ENCODE measurements at regions not wholly inside any gene's neighbourhood (a gene's known extent, or its start where the extent isn't known, plus 50 kb on each side); places are given as distances from the start of the nearest gene placed in this dataset.

- Histone ChIP-seq H3K4me2 (replicated peaks; ENCODE audit: low read depth, low read length, poor library complexity, severe bottlenecking) (no peak overlapping the region), H3K36me3 (replicated peaks in 1 of 2; ENCODE audit: control extremely low read depth in 1 of 2, control insufficient read depth in 1 of 2, extremely low read depth in 1 of 2, insufficient read depth in 2 of 2, low read length in 1 of 2) (no peaks in the 10 kb centered on the region), H4K20me1 (ENCODE audit: control insufficient read depth, insufficient read depth, low read length, poor library complexity, severe bottlenecking) (no peaks in the 10 kb centered on the region), H2AFZ (ENCODE audit: insufficient read depth, low read depth, low read length, poor library complexity, severe bottlenecking) (no peak overlapping the region), H3K79me2 (ENCODE audit: control insufficient read depth, insufficient read depth, low read length) (no peaks in the 10 kb centered on the region), H3K27ac (ENCODE audit: low read length in 2 of 2) (no peak overlapping the region), H3K9ac (ENCODE audit: low read length) (no peak overlapping the region), H3K4me1 (ENCODE audit: control insufficient read depth in 2 of 2, insufficient read depth in 2 of 2, low read length in 2 of 2) (no peaks in the 10 kb centered on the region), H3K9me3 (ENCODE audit: control extremely low read depth in 1 of 3, control insufficient read depth in 2 of 3, insufficient read depth in 1 of 3, low read length in 2 of 3) (peaks cover 0 to 4% (median 2%) of the 10 kb centered on the region in 3 donors), H3K4me3 (ENCODE audit: control extremely low read depth in 1 of 5, extremely low read depth in 1 of 5, insufficient read depth in 1 of 5, low read depth in 2 of 5, low read length in 4 of 5) (no peak overlapping the region), H3K27me3 (replicated peaks in 1 of 4; ENCODE audit: control extremely low read depth in 1 of 4, control insufficient read depth in 3 of 4, insufficient read depth in 4 of 4, low read length in 3 of 4) (no peaks in the 10 kb centered on the region)
- Mint-ChIP-seq H3K27me3 (no peaks in the 10 kb centered on the region), H3K27ac (no peak overlapping the region), H3K4me1 (no peaks in the 10 kb centered on the region), H3K9me3 (ENCODE audit: insufficient read depth) (peaks cover 4% of the 10 kb centered on the region), H3K4me3 (no peak overlapping the region)
- intact Hi-C loops (cut with micrococcal nuclease) = no loop called here
- no CpG with 5 or more reads among the region's 3 CpGs for WGBS (ENCODE audit: insufficient coverage)
- TF ChIP-seq EZH2 (IDR thresholded peaks at IDR 0.05; ENCODE audit: borderline replicate concordance, insufficient read depth, low read depth, low read length, poor library complexity, severe bottlenecking) = no peak
- ChIA-PET CTCF (no interaction called here), POLR2A (no interaction called here)
- no peak for DNase-seq
- no peak for ATAC-seq (ENCODE audit: low read depth)
These were observed 598.1 kb downstream of the SH2D4B start for GRCh38 chr10:81135851-81136250.

GRCh38 chr10:81136261-81136660 lies 598.6 kb downstream of the SH2D4B start:
- 80% methylated on average over 1 of the region's 2 CpGs for WGBS (ENCODE audit: insufficient coverage)
- no peak for DNase-seq

More at GRCh38 chr10:81136261-81136660, 598.6 kb downstream of the SH2D4B start:
- Mint-ChIP-seq H3K9me3 (ENCODE audit: insufficient read depth) (peaks cover 4% of the 10 kb centered on the region), H3K27ac (no peak overlapping the region), H3K4me1 (no peaks in the 10 kb centered on the region), H3K27me3 (no peaks in the 10 kb centered on the region), H3K4me3 (no peak overlapping the region)
- H3K79me2 ChIP-seq (ENCODE audit: control insufficient read depth, insufficient read depth, low read length) = no peaks in the 10 kb centered on the region
- H3K36me3 ChIP-seq (replicated peaks in 1 of 2; ENCODE audit: control extremely low read depth in 1 of 2, control insufficient read depth in 1 of 2, extremely low read depth in 1 of 2, insufficient read depth in 2 of 2, low read length in 1 of 2) = no peaks in the 10 kb centered on the region
- H2AFZ ChIP-seq (ENCODE audit: insufficient read depth, low read depth, low read length, poor library complexity, severe bottlenecking) = no peak overlapping the region
- H3K27me3 ChIP-seq (replicated peaks in 1 of 4; ENCODE audit: control extremely low read depth in 1 of 4, control insufficient read depth in 3 of 4, insufficient read depth in 4 of 4, low read length in 3 of 4) = no peaks in the 10 kb centered on the region
- H3K27ac ChIP-seq (ENCODE audit: low read length in 2 of 2) = no peak overlapping the region
- no peaks in the 10 kb centered on the region for H3K4me1 ChIP-seq (ENCODE audit: control insufficient read depth in 2 of 2, insufficient read depth in 2 of 2, low read length in 2 of 2)
- H3K9me3 ChIP-seq (ENCODE audit: control extremely low read depth in 1 of 3, control insufficient read depth in 2 of 3, insufficient read depth in 1 of 3, low read length in 2 of 3) = peaks cover 0 to 4% (median 2%) of the 10 kb centered on the region in 3 donors
- no peaks in the 10 kb centered on the region for H4K20me1 ChIP-seq (ENCODE audit: control insufficient read depth, insufficient read depth, low read length, poor library complexity, severe bottlenecking)
- H3K4me3 ChIP-seq (ENCODE audit: control extremely low read depth in 1 of 5, extremely low read depth in 1 of 5, insufficient read depth in 1 of 5, low read depth in 2 of 5, low read length in 4 of 5) = no peak overlapping the region
- TF ChIP-seq EZH2 (IDR thresholded peaks at IDR 0.05; ENCODE audit: borderline replicate concordance, insufficient read depth, low read depth, low read length, poor library complexity, severe bottlenecking) = no peak
- no peak for TF ChIP-seq CTCF (IDR thresholded peaks at IDR 0.05)
- no peak overlapping the region for H3K4me2 ChIP-seq (replicated peaks; ENCODE audit: low read depth, low read length, poor library complexity, severe bottlenecking)
- CTCF ChIA-PET = no interaction called here
- intact Hi-C loops (cut with micrococcal nuclease) = no loop called here
- H3K9ac ChIP-seq (ENCODE audit: low read length) = no peak overlapping the region
- ATAC-seq (ENCODE audit: low read depth) = no peak
- POLR2A ChIA-PET = no interaction called here

Measured in B cell (primary cell).